OCI-LY7 (cell line): ENCODE measurements at regions not wholly inside any gene's neighbourhood (a gene's known extent, or its start where the extent isn't known, plus 50 kb on each side); places are given as distances from the start of the nearest gene placed in this dataset.

Experiments
- BruUV-seq: library from RNA; stranded (reverse); fragments of 400-500 nt; replicated peaks from 2 replicates; lab custom pipeline; 2021; lab: Mats Ljungman, UMichigan
- CTCF ChIA-PET: fragments of 300-600 bp; sonication (Branson Sonifier 250); formaldehyde crosslinking; loops from one replicate; lab custom pipeline; 2022; ENCODE audit warnings: antibody characterized with exemption; ENCODE audit not compliant: unreplicated experiment; lab: Charles Lee
- POLR2A ChIA-PET: fragments of 300-600 bp; sonication (Branson Sonifier 250); formaldehyde crosslinking; loops from one replicate; lab custom pipeline; 2022; ENCODE audit warnings: antibody characterized with exemption; lab: Charles Lee
- DNase-seq: peaks from one replicate; pipeline ENCODE4 v3.0.0-alpha.2; 2015; ENCODE audit warnings: low spot score
- H2AFZ ChIP-seq: fragments of 200-600 bp; sonication (generic), shearing (Covaris generic); 2 replicates; pipeline ENCODE4 v1.6.1; 2014; ENCODE audit warnings: mild to moderate bottlenecking, antibody characterized with exemption, low read length, moderate library complexity
- H3K27ac ChIP-seq: fragments of 200-600 bp; sonication (generic); 2 replicates; pipeline ENCODE4 v1.5.1; 2014; ENCODE audit warnings: mixed run types, low read depth, mild to moderate bottlenecking, moderate library complexity, low read length, inconsistent platforms; ENCODE audit not compliant: poor library complexity, severe bottlenecking
- H3K36me3 ChIP-seq: fragments of 200-600 bp; sonication (generic); 2 replicates; pipeline ENCODE4 v1.6.1; 2014; ENCODE audit warnings: mild to moderate bottlenecking, antibody characterized with exemption, low read length, moderate library complexity, mixed read lengths; ENCODE audit not compliant: insufficient read depth
- H3K4me1 ChIP-seq: fragments of 200-600 bp; sonication (generic); 2 replicates; pipeline ENCODE4 v1.5.1; 2014; ENCODE audit warnings: mild to moderate bottlenecking, low read length; ENCODE audit not compliant: insufficient read depth, poor library complexity, severe bottlenecking
- H3K4me2 ChIP-seq: fragments of 200-600 bp; sonication (generic); 2 replicates; pipeline ENCODE4 v1.6.1; 2014; ENCODE audit warnings: mild to moderate bottlenecking, low read length
- H3K4me3 ChIP-seq: fragments of 200-600 bp; sonication (generic); 2 replicates; pipeline ENCODE4 v1.5.1; 2014; ENCODE audit warnings: mild to moderate bottlenecking, low read depth, low read length; ENCODE audit not compliant: poor library complexity, severe bottlenecking
- H3K79me2 ChIP-seq: fragments of 200-600 bp; sonication (generic); 2 replicates; pipeline ENCODE4 v1.6.1; 2016; ENCODE audit warnings: low read depth, mild to moderate bottlenecking, low read length, moderate library complexity, mixed read lengths; ENCODE audit not compliant: insufficient read depth
- H3K9me2 ChIP-seq: fragments of 200-600 bp; sonication (generic); 2 replicates; pipeline ENCODE4 v1.6.1; 2016; ENCODE audit warnings: mild to moderate bottlenecking, low read length, mixed read lengths; ENCODE audit not compliant: insufficient read depth
- H3K9me3 ChIP-seq: fragments of 200-600 bp; sonication (generic); 2 replicates; pipeline ENCODE4 v1.6.1; 2014; ENCODE audit warnings: mild to moderate bottlenecking, mixed run types, low read length, mixed read lengths
- H4K20me1 ChIP-seq: fragments of 200-600 bp; sonication (generic); 2 replicates; pipeline ENCODE4 v1.6.1; 2014; ENCODE audit warnings: mild to moderate bottlenecking, antibody characterized with exemption, low read length, moderate library complexity, mixed read lengths; ENCODE audit not compliant: insufficient read depth
- CTCF ChIP-seq: fragments of 200-600 bp; sonication (generic); conservative IDR thresholded peaks from 2 replicates; pipeline ENCODE4 v1.5.1; 2014; ENCODE audit warnings: mild to moderate bottlenecking, antibody characterized with exemption, low read length, moderate library complexity, mixed read lengths
- EZH2phosphoT487 ChIP-seq: fragments of 200-600 bp; sonication (generic); IDR thresholded peaks from 2 replicates; pipeline ENCODE4 v1.6.1; 2018; ENCODE audit warnings: low read depth, borderline replicate concordance, mild to moderate bottlenecking, mixed run types, antibody characterized with exemption, low read length, moderate library complexity, mixed read lengths
- intact Hi-C: fragments of 100-400 bp; cut with micrococcal nuclease; formaldehyde crosslinking; loops from one replicate; pipeline ENCODE4 v1.10.0; 2022; ENCODE audit not compliant: unreplicated experiment

DNA sequence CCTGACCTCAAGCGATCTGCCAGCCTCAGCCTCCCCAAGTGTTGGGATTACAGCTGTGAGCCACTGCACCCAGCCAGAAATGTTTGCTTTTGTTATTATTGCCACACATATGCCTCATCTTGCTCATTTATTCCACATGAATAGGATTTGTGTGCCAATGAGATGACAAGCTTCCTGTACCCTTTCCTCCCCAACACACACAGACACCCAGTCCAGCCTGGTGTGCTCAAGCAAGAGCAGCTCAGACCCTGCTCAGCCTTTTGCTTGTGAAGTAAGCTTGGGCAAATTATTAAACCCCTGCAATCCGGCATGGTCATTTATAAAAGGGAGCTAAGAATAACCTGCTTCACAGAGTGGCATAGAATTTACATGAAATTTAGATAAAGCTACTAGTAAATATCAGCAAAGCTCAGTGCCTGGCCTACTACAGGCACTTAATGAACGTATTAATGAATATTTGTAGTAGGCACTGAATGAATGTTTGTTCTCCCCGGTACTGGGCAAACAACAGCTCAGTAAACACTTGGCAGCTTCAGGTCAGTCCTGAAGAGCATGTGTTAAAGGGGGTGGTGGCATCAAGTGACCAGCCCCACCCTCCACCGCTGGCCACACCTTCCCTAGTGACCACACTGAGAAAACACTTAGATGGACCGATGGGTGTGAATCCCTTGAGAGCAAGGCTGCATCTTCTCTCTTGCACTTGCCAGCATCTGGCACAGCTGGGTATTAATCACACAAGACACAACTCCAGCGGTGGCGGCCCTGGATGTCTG lies 280.2 kb downstream of the SRBD1 start:
- no peaks in the 10 kb centered on the region for H3K79me2 ChIP-seq
- CTCF ChIA-PET, result interaction anchor here (0.5 kb wide), 1 partner anchor 23 kb away, joined by 3 read pairs; no protein-coding TSS in a partner anchor
- BruUV-seq, result no TSS peak

GRCh38 chr2:45330108-45330507 lies 281.0 kb downstream of the SRBD1 start:
- Histone ChIP-seq H3K27ac (no peak overlapping the region), H4K20me1 (no peaks in the 10 kb centered on the region), H3K4me2 (no peak overlapping the region), H3K9me2 (no peaks in the 10 kb centered on the region), H3K36me3 (no peaks in the 10 kb centered on the region), H3K9me3 (no peaks in the 10 kb centered on the region), H3K4me1 (peaks cover 14% of the 10 kb centered on the region), H2AFZ (no peak overlapping the region), H3K79me2 (no peaks in the 10 kb centered on the region), H3K4me3 (no peak overlapping the region)
- no peak for TF ChIP-seq CTCF
- TF ChIP-seq EZH2phosphoT487, result no peak
- CTCF ChIA-PET, result interaction anchor here (0.6 kb wide), 1 partner anchor 106 kb away, joined by 3 read pairs; no protein-coding TSS in a partner anchor
- DNase-seq, result no peak
- POLR2A ChIA-PET, result interaction anchor here (0.6 to 2.0 kb wide), 3 partner anchors 9 to 274 kb away, joined by 3 to 9 read pairs (median 3); no protein-coding TSS in a partner anchor
- no TSS peak for BruUV-seq
- intact Hi-C loops, result no loop called here

More for the DNA sequence above, 280.2 kb downstream of the SRBD1 start:
- POLR2A ChIA-PET, result interaction anchor here (0.6 to 2.0 kb wide), 7 partner anchors 8 to 274 kb away, joined by 3 to 9 read pairs (median 3); no protein-coding TSS in a partner anchor
- Histone ChIP-seq H3K4me3 (no peak overlapping the region), H3K27ac (no peak overlapping the region), H3K4me1 (peaks cover 14% of the 10 kb centered on the region), H2AFZ (no peak overlapping the region; the same call in 1 of the 2 replicates), H4K20me1 (no peaks in the 10 kb centered on the region), H3K9me3 (no peaks in the 10 kb centered on the region), H3K36me3 (no peaks in the 10 kb centered on the region), H3K4me2 (no peak overlapping the region), H3K9me2 (no peaks in the 10 kb centered on the region)
- intact Hi-C loops, result no loop called here
- TF ChIP-seq CTCF, result no peak
- TF ChIP-seq EZH2phosphoT487, result no peak
- DNase-seq, result no peak
